Transverse colon (tissue), 3 donors: ENCODE measurements at regions not wholly inside any gene's neighbourhood (a gene's known extent, or its start where the extent isn't known, plus 50 kb on each side); places are given as distances from the start of the nearest gene placed in this dataset.

Experiments
- CTCF ChIP-seq, 5 experiments: fragments of 200-600 bp in 3 of 5; fragments of 450-650 bp in 2 of 5; sonication (generic) in 3 of 5; IDR thresholded peaks; 1 replicate in 2 of 5; 2 replicates in 3 of 5; pipeline ENCODE4 v1.5.1; 2016 to 2017; ENCODE audit warnings: antibody characterized with exemption in 5 of 5, inconsistent platforms in 3 of 5, mild to moderate bottlenecking in 2 of 5, moderate library complexity in 1 of 5
- POLR2A ChIP-seq: fragments of 450-650 bp; IDR thresholded peaks from one replicate; pipeline ENCODE4 v1.6.1; 2016; ENCODE audit warnings: antibody characterized with exemption, mild to moderate bottlenecking, moderate library complexity

- TF ChIP-seq CTCF (IDR thresholded peaks at IDR 0.05) (no peak), POLR2A (no peak)
Observed at GRCh38 chr2:100632759-100633158, 70.0 kb downstream of the PDCL3 start.
